OCI-LY3 (cell line): ENCODE measurements at regions not wholly inside any gene's neighbourhood (a gene's known extent, or its start where the extent isn't known, plus 50 kb on each side); places are given as distances from the start of the nearest gene placed in this dataset.

Source experiments
- EZH2phosphoT487 ChIP-seq: fragments of 200-600 bp; shearing (Covaris generic); IDR thresholded peaks from 2 replicates; pipeline ENCODE4 v1.6.1; 2018; ENCODE audit warnings: antibody characterized with exemption, mixed run types, low read depth
- TF ChIP-seq, protein P1 (sequence below): fragments of 200-600, 300-600 bp; sonication (generic); IDR thresholded peaks from 2 replicates; pipeline ENCODE4 v1.5.1; 2014; ENCODE audit warnings: antibody characterized with exemption, low read length, low read depth

DNA sequence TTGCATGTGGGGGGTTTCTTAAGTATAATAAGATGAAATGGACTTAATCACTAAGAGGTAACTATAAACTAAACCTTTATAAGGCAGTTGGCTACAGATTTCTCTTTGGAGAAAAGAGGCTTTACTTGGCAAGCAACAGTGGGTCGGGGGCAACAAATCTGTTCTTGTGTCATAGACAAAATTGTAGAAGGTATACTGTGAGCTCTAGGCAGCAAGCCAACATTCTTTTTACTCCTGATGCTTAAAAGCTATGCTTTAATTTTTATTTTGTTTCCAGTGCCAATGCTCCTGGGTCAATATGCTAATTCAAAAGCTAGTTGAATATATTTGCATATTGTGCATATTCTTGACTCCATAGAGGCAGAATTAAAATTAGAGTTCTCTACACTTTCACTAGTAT, 495.4 kb downstream of the BTBD3 start:
- TF ChIP-seq, protein P1, sequence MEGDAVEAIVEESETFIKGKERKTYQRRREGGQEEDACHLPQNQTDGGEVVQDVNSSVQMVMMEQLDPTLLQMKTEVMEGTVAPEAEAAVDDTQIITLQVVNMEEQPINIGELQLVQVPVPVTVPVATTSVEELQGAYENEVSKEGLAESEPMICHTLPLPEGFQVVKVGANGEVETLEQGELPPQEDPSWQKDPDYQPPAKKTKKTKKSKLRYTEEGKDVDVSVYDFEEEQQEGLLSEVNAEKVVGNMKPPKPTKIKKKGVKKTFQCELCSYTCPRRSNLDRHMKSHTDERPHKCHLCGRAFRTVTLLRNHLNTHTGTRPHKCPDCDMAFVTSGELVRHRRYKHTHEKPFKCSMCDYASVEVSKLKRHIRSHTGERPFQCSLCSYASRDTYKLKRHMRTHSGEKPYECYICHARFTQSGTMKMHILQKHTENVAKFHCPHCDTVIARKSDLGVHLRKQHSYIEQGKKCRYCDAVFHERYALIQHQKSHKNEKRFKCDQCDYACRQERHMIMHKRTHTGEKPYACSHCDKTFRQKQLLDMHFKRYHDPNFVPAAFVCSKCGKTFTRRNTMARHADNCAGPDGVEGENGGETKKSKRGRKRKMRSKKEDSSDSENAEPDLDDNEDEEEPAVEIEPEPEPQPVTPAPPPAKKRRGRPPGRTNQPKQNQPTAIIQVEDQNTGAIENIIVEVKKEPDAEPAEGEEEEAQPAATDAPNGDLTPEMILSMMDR: no peak
- TF ChIP-seq EZH2phosphoT487: no peak
